ENCODE measurements at regions not wholly inside any gene's neighbourhood (a gene's known extent, or its start where the extent isn't known, plus 50 kb on each side); places are given as distances from the start of the nearest gene placed in this dataset.

DNA sequence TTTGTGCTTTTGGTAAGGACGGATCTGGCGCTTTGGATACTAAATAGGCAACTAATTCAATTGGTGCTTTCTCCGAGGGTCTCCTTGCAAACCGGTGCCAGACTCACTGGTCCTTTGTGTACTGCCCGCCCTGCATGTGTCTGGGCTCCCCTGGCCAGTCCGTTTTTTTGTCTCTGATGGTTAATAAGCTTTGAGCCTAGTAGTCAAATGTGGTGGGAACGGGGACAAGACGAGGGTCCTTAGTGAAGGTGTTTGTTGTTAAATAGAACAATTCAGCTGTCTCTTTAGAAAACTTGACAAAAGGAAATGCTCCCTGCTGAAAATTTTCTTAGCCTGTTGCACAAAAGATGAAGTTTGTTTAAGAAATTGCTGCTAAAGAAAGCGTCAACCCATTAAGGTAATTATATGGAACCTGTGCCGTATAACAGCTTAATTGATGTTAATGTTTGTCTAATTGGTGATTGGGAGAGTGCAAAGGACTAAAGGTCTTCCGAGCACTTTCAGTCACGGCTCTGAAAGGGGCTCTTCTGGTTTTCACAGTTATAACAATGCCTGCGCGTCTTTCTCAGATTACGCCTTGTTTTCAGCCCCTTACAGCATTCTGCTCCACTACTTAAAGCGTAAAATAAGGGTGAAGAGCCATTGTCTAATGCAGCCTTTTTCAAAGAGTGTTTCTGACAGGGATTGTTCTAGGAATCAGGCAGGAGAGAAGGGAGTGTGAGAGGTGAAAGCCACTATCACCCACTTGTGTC, 537.4 kb downstream of the PRKD1 start:
- Mint-ChIP-seq H3K4me1 (ENCODE audit: unreplicated experiment) (peaks cover 7% of the 10 kb centered on the region), H3K4me3 (peak overlapping the region; percentile 59), H3K9me3 (no peaks in the 10 kb centered on the region), H3K36me3 (no peaks in the 10 kb centered on the region), H3K27ac (no peak overlapping the region), H3K27me3 (peaks cover 36% of the 10 kb centered on the region)
- TF ChIP-seq CTCF (conservative IDR thresholded peaks at IDR 0.05) = no peak
- no peak for DNase-seq (ENCODE audit: extremely low spot score, unreplicated experiment)

- H3K9me3 Mint-ChIP-seq = no peaks in the 10 kb centered on the region
- H3K27me3 Mint-ChIP-seq = peaks cover 37% of the 10 kb centered on the region
- DNase-seq (ENCODE audit: extremely low spot score, unreplicated experiment) = no peak
- no peaks in the 10 kb centered on the region for H3K36me3 Mint-ChIP-seq
- TF ChIP-seq CTCF (conservative IDR thresholded peaks at IDR 0.05) = no peak
- H3K4me1 Mint-ChIP-seq (ENCODE audit: unreplicated experiment) = peaks cover 7% of the 10 kb centered on the region
- no peak overlapping the region for H3K27ac Mint-ChIP-seq
- no peak overlapping the region for H3K4me3 Mint-ChIP-seq
Observed at GRCh38 chr14:29391231-29391630, 536.4 kb downstream of the PRKD1 start.

DNA sequence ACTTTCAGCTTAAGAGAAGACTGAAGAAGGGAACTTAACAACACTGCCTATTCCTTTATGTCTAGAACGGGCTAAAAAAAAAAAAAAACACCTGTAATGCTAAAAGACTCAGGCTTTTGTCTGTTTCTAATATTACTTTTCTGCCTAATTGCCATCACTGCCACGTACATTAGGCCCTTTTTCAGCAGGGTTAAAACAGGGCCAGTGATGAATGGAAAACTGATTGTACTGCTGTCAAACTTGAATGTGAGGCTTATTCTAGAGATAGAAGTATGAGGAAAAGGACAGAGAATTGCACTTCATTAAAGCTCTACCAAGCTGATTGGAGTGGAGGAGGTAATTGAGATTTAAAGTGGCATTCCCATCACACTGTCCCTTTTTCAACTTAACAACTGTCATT, 535.8 kb downstream of the PRKD1 start:
- no peak for TF ChIP-seq CTCF (conservative IDR thresholded peaks at IDR 0.05)
- no peak overlapping the region for H3K27ac Mint-ChIP-seq
- H3K9me3 Mint-ChIP-seq = no peaks in the 10 kb centered on the region
- H3K4me3 Mint-ChIP-seq = no peak overlapping the region
- H3K36me3 Mint-ChIP-seq = no peaks in the 10 kb centered on the region
- peaks cover 37% of the 10 kb centered on the region for H3K27me3 Mint-ChIP-seq
- DNase-seq (ENCODE audit: extremely low spot score, unreplicated experiment) = no peak
- peaks cover 7% of the 10 kb centered on the region for H3K4me1 Mint-ChIP-seq (ENCODE audit: unreplicated experiment)

- no peak for DNase-seq (ENCODE audit: extremely low spot score, unreplicated experiment)
- Mint-ChIP-seq H3K9me3 (no peaks in the 10 kb centered on the region), H3K36me3 (no peaks in the 10 kb centered on the region), H3K4me3 (no peak overlapping the region), H3K27me3 (peaks cover 38% of the 10 kb centered on the region), H3K4me1 (ENCODE audit: unreplicated experiment) (peaks cover 7% of the 10 kb centered on the region), H3K27ac (no peak overlapping the region)
- TF ChIP-seq CTCF (conservative IDR thresholded peaks at IDR 0.05) = no peak
Observed at GRCh38 chr14:29392287-29392686, 535.4 kb downstream of the PRKD1 start.

DNA sequence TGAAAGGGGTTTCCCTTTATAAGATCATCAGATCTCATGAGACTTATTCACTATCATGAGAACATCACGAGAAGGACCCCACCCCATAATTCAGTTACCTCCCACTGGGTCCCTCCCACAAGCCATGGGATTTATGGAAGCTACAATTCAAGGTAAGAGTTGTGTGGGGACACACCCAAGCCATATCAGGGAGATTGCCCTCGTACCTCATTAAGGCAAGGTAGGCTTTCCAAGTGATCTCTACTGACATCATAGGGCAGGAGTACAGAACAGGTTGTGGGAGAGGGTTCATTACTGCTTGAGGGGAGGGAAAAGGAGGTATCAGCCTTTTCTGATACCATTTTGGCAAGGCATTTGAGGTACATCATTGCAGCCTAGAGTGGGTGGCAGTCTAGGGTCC, 524.6 kb downstream of the PRKD1 start:
- no peak for TF ChIP-seq CTCF (conservative IDR thresholded peaks at IDR 0.05)
- Mint-ChIP-seq H3K36me3 (no peaks in the 10 kb centered on the region), H3K9me3 (peaks cover 5% of the 10 kb centered on the region), H3K27me3 (no peaks in the 10 kb centered on the region), H3K27ac (no peak overlapping the region), H3K4me3 (no peak overlapping the region), H3K4me1 (ENCODE audit: unreplicated experiment) (no peaks in the 10 kb centered on the region)
- DNase-seq (ENCODE audit: extremely low spot score, unreplicated experiment) = no peak
